VCaP (cell line): ENCODE measurements at regions not wholly inside any gene's neighbourhood (a gene's known extent, or its start where the extent isn't known, plus 50 kb on each side); places are given as distances from the start of the nearest gene placed in this dataset.

Experiments
- H3K27ac ChIP-seq: fragments of 450-650 bp; 2 replicates; pipeline ENCODE4 v1.5.1; 2017
- TF ChIP-seq, protein P1 (sequence below): fragments of 450-650 bp; conservative IDR thresholded peaks from 2 replicates; pipeline ENCODE4 v1.5.1; 2017; ENCODE audit warnings: mild to moderate bottlenecking, moderate library complexity

DNA sequence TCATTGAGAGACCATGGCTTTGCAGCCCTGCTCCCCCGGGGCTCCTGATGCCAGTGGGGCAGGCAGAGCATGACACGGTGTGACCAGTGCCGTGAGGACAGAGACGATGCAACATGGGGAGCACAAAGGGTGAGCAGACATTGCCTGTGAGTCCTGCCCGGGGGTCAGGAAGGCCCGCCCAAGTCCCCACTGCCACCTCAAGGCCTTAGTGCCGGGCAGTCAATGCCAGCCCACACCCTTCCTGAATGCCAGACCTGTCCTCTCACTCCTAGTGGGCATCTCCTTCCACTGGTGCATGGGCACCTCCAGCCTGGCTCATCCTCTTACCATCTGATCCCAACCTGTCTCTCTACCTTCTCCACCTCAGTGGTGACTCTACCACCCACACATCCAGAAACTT, 157.9 kb upstream of the ZMIZ1 start:
- TF ChIP-seq, protein P1, sequence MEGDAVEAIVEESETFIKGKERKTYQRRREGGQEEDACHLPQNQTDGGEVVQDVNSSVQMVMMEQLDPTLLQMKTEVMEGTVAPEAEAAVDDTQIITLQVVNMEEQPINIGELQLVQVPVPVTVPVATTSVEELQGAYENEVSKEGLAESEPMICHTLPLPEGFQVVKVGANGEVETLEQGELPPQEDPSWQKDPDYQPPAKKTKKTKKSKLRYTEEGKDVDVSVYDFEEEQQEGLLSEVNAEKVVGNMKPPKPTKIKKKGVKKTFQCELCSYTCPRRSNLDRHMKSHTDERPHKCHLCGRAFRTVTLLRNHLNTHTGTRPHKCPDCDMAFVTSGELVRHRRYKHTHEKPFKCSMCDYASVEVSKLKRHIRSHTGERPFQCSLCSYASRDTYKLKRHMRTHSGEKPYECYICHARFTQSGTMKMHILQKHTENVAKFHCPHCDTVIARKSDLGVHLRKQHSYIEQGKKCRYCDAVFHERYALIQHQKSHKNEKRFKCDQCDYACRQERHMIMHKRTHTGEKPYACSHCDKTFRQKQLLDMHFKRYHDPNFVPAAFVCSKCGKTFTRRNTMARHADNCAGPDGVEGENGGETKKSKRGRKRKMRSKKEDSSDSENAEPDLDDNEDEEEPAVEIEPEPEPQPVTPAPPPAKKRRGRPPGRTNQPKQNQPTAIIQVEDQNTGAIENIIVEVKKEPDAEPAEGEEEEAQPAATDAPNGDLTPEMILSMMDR: no peak
- H3K27ac ChIP-seq: no peak overlapping the region

DNA sequence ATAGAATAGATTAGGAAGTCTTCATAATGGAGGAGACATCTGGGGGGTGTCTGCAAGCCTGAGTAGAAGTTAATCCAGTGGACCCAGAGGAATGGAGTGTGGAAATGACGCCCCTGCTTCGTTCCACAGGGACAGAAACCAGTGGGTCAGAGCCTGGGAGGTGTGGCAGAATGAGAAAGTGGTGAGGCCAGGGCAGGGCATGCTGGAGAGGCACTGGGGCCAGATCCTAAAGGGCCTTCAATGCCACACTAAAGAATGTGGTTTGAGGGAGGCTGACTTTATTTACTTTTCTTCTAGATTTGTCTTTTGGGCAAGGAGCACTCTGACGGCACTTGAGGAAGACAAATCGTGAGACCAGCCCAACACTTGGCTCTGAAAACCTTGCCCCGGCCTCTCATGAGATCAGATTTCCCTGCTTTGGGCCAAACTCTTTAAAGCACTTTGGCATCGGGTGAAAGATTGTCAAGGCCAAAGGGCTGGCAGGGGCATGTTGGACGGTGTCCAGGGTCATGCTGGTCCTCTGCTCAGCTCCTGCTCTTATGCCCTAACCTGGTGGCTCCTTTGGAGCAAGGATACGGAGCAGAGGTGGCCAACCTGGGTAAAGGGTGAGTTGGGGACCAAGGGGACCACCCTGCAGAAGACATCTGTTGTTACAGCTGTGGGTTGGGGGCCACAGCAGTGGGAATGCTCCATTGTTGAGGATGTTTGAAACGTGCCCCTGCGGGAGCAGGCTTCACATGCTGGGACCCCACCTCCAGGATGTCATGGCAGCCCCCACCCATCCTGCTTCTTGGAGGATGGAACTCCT, 157.0 kb upstream of the ZMIZ1 start:
- no peak overlapping the region for H3K27ac ChIP-seq
- TF ChIP-seq, protein P1: no peak

DNA sequence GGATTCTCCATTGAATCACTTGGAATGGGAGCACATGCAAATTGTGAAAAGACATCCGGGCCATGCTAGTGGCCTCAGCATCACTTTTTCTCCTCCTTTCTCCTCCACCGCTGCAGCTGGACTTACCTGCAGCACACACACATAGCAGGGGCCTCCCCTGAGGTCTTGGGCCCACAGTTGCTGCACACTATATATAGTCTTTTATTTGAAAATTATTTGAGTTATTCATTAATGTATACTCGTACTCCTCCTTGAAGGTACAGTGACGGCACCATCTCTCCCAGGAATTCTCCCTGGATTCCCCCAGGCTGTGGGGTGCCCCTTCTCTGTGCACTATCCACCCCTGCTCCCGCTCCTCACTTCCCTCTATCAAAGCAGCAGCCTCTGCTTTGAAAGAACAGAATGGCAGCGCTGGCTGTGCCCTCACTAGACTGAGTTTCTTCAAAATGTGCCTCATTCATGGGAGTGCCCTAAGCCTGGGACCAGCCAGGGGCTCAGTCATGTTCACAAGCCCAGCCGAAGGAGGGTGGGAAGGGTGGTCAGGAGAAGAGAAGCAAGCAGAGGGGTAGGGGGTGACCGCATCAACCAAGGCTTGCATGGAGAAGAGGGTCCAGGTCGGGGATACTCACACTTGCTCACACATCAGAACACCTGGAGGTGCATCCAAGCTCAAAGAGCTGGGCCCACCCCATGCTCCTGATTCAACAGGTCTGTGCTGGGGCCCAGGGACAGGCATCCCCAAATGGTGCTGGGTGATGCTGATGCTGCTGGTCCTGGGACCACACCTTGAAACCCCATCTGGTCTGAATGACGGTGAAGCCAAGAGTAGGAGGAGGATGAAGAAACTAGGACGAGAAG, 156.2 kb upstream of the ZMIZ1 start:
- no peak overlapping the region for H3K27ac ChIP-seq

GRCh38 chr10:78913219-78914059, 155.3 kb upstream of the ZMIZ1 start:
- TF ChIP-seq, protein P1: no peak
- no peak overlapping the region for H3K27ac ChIP-seq

More for the DNA sequence above, 156.2 kb upstream of the ZMIZ1 start:
- TF ChIP-seq, protein P1: no peak

DNA sequence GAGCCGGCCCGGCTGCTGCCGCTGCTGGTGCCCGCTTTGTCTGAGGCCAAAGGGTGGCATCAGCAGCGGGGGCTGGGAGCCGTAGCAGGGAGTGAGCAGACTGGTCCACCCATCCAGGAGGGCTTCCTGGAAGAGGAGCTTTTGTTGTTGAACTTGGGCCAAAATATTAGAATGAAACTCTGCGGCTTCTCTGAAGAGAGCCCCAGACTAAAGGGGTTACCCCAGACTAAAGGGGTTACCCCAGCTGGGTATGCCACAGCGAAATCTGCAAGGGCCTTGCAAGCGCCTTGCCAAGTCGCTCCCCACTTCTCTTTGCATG, 154.7 kb upstream of the ZMIZ1 start:
- no peak overlapping the region for H3K27ac ChIP-seq
- TF ChIP-seq, protein P1: no peak

GRCh38 chr10:78914502-78915189, 154.1 kb upstream of the ZMIZ1 start:
- TF ChIP-seq, protein P1: no peak
- H3K27ac ChIP-seq: no peak overlapping the region
